BE2C (cell line): ENCODE measurements at regions not wholly inside any gene's neighbourhood (a gene's known extent, or its start where the extent isn't known, plus 50 kb on each side); places are given as distances from the start of the nearest gene placed in this dataset.

ENCODE experiments used
- DNase-seq: peaks from one replicate; pipeline ENCODE4 v3.0.0-alpha.2; 2020
- H3K27me3 ChIP-seq: fragments of 250-450 bp; sonication (Bioruptor Pico); 2 replicates; pipeline ENCODE4 v1.5.1; 2020; ENCODE audit warnings: mild to moderate bottlenecking
- H3K36me3 ChIP-seq: fragments of 250-450 bp; sonication (Bioruptor Pico); 2 replicates; pipeline ENCODE4 v1.5.1; 2020; ENCODE audit warnings: mild to moderate bottlenecking
- H3K4me1 ChIP-seq: fragments of 250-450 bp; sonication (Bioruptor Pico); 2 replicates; pipeline ENCODE4 v1.5.1; 2020
- H3K4me3 ChIP-seq: 2 replicates; pipeline ENCODE4 v1.5.1; 2011; ENCODE audit warnings: low read depth, low read length
- H3K9me3 ChIP-seq: fragments of 250-450 bp; sonication (Bioruptor Pico); 2 replicates; pipeline ENCODE4 v1.5.1; 2020
- TF ChIP-seq, protein P1 (sequence below): IDR thresholded peaks from 2 replicates; pipeline ENCODE4 v1.5.1; 2012; ENCODE audit warnings: mild to moderate bottlenecking, low read depth, low read length

DNA sequence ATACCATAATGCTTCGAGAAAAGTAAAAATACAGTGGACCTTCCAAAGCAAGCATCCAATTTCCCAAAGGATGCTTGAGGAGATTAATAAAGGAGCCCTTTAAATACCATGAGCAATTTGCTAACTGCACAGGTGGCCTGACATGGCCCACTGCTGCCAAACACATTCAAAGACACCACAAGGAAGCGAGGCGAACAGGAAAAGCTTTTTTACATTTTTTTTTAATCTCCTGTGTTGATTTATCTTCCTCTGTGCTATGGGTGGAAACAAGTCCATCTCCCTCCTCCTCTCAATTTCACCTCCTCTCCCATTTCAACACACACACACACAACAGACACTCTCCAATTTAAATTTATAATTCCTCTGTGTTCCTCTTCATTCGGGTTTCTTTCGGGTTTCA, 243.4 kb downstream of the IGSF11 start:
- no peak for DNase-seq
- no peaks in the 10 kb centered on the region for H3K4me1 ChIP-seq
- H3K27me3 ChIP-seq: peaks cover 3% of the 10 kb centered on the region; the same call in 1 of the 2 replicates

GRCh38 chr3:118792191-118792590, 242.5 kb downstream of the IGSF11 start:
- Histone ChIP-seq H3K4me1 (no peaks in the 10 kb centered on the region), H3K36me3 (no peaks in the 10 kb centered on the region), H3K27me3 (peaks cover 3% of the 10 kb centered on the region; the same call in 1 of the 2 replicates), H3K4me3 (no peak overlapping the region), H3K9me3 (no peaks in the 10 kb centered on the region)
- DNase-seq: no peak
- TF ChIP-seq, protein P1, sequence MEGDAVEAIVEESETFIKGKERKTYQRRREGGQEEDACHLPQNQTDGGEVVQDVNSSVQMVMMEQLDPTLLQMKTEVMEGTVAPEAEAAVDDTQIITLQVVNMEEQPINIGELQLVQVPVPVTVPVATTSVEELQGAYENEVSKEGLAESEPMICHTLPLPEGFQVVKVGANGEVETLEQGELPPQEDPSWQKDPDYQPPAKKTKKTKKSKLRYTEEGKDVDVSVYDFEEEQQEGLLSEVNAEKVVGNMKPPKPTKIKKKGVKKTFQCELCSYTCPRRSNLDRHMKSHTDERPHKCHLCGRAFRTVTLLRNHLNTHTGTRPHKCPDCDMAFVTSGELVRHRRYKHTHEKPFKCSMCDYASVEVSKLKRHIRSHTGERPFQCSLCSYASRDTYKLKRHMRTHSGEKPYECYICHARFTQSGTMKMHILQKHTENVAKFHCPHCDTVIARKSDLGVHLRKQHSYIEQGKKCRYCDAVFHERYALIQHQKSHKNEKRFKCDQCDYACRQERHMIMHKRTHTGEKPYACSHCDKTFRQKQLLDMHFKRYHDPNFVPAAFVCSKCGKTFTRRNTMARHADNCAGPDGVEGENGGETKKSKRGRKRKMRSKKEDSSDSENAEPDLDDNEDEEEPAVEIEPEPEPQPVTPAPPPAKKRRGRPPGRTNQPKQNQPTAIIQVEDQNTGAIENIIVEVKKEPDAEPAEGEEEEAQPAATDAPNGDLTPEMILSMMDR: no peak

More for the DNA sequence above, 243.4 kb downstream of the IGSF11 start:
- TF ChIP-seq, protein P1: no peak
- Histone ChIP-seq H3K9me3 (no peaks in the 10 kb centered on the region), H3K36me3 (no peaks in the 10 kb centered on the region), H3K4me3 (no peak overlapping the region)

- no peaks in the 10 kb centered on the region for H3K9me3 ChIP-seq
- TF ChIP-seq, protein P1: no peak
- no peak for DNase-seq
- H3K27me3 ChIP-seq: peaks cover 3% of the 10 kb centered on the region; the same call in 1 of the 2 replicates
- no peaks in the 10 kb centered on the region for H3K36me3 ChIP-seq
- H3K4me1 ChIP-seq: no peaks in the 10 kb centered on the region
- no peak overlapping the region for H3K4me3 ChIP-seq
Measured at GRCh38 chr3:118793176-118793575, 241.5 kb downstream of the IGSF11 start.

GRCh38 chr3:118799303-118799702, 235.3 kb downstream of the IGSF11 start:
- TF ChIP-seq, protein P1: no peak
- Histone ChIP-seq H3K27me3 (no peaks in the 10 kb centered on the region; the same call in 1 of the 2 replicates), H3K9me3 (no peaks in the 10 kb centered on the region), H3K4me3 (no peak overlapping the region), H3K36me3 (no peaks in the 10 kb centered on the region), H3K4me1 (no peaks in the 10 kb centered on the region)
- DNase-seq: no peak

DNA sequence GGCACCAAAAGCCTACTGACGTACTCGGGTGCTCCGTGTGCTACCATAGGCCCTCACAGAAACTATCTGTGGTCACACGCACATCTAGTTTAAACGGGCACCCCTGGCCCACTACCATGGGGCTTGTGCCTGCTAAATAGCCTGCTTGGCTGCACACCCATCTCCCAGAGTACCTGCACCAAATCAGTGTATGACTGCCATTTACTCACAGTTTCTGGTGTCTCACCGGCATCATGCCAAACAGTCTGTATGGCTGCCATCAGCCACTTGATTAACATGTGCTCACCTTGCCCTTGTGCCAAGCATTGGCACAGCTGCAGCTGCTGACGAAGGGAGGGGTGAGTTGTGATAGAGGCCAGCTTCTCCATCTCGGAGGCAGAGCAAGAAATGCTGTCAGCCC, 232.7 kb downstream of the IGSF11 start:
- no peaks in the 10 kb centered on the region for H3K4me1 ChIP-seq
- no peaks in the 10 kb centered on the region for H3K36me3 ChIP-seq
- TF ChIP-seq, protein P1: no peak
- no peak for DNase-seq
- no peaks in the 10 kb centered on the region for H3K9me3 ChIP-seq
- H3K4me3 ChIP-seq: no peak overlapping the region
- H3K27me3 ChIP-seq: no peaks in the 10 kb centered on the region

- DNase-seq: no peak
- Histone ChIP-seq H3K27me3 (no peaks in the 10 kb centered on the region), H3K4me3 (no peak overlapping the region), H3K9me3 (no peaks in the 10 kb centered on the region), H3K36me3 (no peaks in the 10 kb centered on the region), H3K4me1 (no peaks in the 10 kb centered on the region)
- TF ChIP-seq, protein P1: no peak
Measured at GRCh38 chr3:118802325-118803095, 232.1 kb downstream of the IGSF11 start.
